Transverse colon (tissue), 4 donors: ENCODE measurements at regions not wholly inside any gene's neighbourhood (a gene's known extent, or its start where the extent isn't known, plus 50 kb on each side); places are given as distances from the start of the nearest gene placed in this dataset.

ENCODE experiments used
- EP300 ChIP-seq: sonication (generic); formaldehyde crosslinking; IDR thresholded peaks from one replicate; pipeline ENCODE4 v1.6.1; 2017; ENCODE audit warnings: antibody characterized with exemption, low read depth
- POLR2A ChIP-seq: fragments of 450-650 bp; IDR thresholded peaks from one replicate; pipeline ENCODE4 v1.6.1; 2016; ENCODE audit warnings: antibody characterized with exemption, mild to moderate bottlenecking, moderate library complexity
- POLR2AphosphoS5 ChIP-seq, 3 donors: sonication (generic); formaldehyde crosslinking; IDR thresholded peaks; one replicate each; pipeline ENCODE4 v1.6.1; 2016; ENCODE audit warnings: antibody characterized with exemption in 3 of 3
- TF ChIP-seq, protein P1 (sequence below), 5 experiments: fragments of 200-600 bp in 3 of 5; fragments of 450-650 bp in 2 of 5; sonication (generic) in 3 of 5; IDR thresholded peaks; 1 replicate in 2 of 5; 2 replicates in 3 of 5; pipeline ENCODE4 v1.5.1; 2016 to 2017; ENCODE audit warnings: antibody characterized with exemption in 5 of 5, inconsistent platforms in 3 of 5, mild to moderate bottlenecking in 2 of 5, moderate library complexity in 1 of 5

DNA sequence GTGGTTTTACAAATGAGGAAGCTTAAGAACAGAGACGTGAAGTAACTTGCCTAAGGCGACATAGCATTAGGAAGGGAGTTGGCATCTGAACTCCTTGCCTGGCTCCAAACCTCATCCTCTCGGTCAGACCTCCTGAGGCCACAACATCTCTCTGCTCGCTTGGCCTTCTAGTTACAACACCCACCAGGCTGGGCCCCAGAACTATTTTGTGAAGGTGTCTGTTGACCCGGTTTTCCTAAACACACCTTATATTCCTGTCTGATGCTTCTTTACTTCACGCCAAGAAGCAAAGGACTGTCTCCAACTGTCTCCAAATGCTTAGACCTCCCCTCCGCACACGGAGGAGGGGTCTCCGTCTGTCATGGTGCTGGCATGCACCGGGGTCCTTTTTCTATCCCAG, 326.6 kb downstream of the THBS2 start:
- TF ChIP-seq, protein P1, sequence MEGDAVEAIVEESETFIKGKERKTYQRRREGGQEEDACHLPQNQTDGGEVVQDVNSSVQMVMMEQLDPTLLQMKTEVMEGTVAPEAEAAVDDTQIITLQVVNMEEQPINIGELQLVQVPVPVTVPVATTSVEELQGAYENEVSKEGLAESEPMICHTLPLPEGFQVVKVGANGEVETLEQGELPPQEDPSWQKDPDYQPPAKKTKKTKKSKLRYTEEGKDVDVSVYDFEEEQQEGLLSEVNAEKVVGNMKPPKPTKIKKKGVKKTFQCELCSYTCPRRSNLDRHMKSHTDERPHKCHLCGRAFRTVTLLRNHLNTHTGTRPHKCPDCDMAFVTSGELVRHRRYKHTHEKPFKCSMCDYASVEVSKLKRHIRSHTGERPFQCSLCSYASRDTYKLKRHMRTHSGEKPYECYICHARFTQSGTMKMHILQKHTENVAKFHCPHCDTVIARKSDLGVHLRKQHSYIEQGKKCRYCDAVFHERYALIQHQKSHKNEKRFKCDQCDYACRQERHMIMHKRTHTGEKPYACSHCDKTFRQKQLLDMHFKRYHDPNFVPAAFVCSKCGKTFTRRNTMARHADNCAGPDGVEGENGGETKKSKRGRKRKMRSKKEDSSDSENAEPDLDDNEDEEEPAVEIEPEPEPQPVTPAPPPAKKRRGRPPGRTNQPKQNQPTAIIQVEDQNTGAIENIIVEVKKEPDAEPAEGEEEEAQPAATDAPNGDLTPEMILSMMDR (IDR thresholded peaks at IDR 0.05) = no peak
- TF ChIP-seq POLR2AphosphoS5 (IDR thresholded peaks at IDR 0.05) (no peak), EP300 (no peak), POLR2A (no peak)
